ENCODE measurements at regions not wholly inside any gene's neighbourhood (a gene's known extent, or its start where the extent isn't known, plus 50 kb on each side); places are given as distances from the start of the nearest gene placed in this dataset.
"Not testable (repeated sequence)": the region's sequence is repeated elsewhere in the genome, so short reads cannot be mapped to it uniquely, and the experiment has no call there.

DNA sequence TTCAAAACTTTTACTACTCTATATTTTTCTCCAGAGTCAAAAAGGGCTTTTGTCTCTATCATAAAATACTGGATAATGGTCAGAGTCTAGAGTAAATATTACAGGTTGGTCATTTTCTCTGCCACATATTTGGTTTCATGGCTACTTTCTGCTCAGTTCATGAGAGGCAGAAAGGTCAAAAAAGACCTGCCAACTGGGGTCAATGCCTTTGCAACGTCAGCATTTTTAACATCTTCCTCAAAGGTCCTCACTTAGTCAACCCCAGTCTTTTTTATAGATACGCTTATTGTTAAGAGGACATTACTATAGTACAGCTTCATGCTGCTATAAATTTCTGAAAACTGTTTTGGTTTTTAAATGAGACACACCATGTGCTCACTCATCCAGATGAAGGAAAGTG is 312.1 kb upstream of the ARHGEF26 start:
- H3K27me3 ChIP-seq (ENCODE audit: insufficient read depth, low read length, poor library complexity) = no peaks in the 10 kb centered on the region
- H3K4me3 ChIP-seq (ENCODE audit: low read depth in 1 of 2, low read length in 2 of 2) = no peak overlapping the region
- H2AFZ ChIP-seq (ENCODE audit: low read depth, low read length) = no peak overlapping the region
- DNase-seq (no peak), ATAC-seq (ENCODE audit: insufficient read depth, low read depth) (no peak)
- no peak overlapping the region for H3K4me2 ChIP-seq (ENCODE audit: insufficient read depth, low read length)
- no peak for TF ChIP-seq EZH2 (IDR thresholded peaks at IDR 0.05; ENCODE audit: borderline replicate concordance, low read depth, low read length, severe bottlenecking)
- TF ChIP-seq, protein P1, sequence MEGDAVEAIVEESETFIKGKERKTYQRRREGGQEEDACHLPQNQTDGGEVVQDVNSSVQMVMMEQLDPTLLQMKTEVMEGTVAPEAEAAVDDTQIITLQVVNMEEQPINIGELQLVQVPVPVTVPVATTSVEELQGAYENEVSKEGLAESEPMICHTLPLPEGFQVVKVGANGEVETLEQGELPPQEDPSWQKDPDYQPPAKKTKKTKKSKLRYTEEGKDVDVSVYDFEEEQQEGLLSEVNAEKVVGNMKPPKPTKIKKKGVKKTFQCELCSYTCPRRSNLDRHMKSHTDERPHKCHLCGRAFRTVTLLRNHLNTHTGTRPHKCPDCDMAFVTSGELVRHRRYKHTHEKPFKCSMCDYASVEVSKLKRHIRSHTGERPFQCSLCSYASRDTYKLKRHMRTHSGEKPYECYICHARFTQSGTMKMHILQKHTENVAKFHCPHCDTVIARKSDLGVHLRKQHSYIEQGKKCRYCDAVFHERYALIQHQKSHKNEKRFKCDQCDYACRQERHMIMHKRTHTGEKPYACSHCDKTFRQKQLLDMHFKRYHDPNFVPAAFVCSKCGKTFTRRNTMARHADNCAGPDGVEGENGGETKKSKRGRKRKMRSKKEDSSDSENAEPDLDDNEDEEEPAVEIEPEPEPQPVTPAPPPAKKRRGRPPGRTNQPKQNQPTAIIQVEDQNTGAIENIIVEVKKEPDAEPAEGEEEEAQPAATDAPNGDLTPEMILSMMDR (IDR thresholded peaks at IDR 0.05; ENCODE audit: borderline replicate concordance, extremely low read depth, low read length, poor library complexity, severe bottlenecking) = no peak
- no peaks in the 10 kb centered on the region for H3K4me1 ChIP-seq (ENCODE audit: insufficient read depth, low read length)
- H4K20me1 ChIP-seq (ENCODE audit: insufficient read depth, low read length) = no peaks in the 10 kb centered on the region
- no peak overlapping the region for H3K27ac ChIP-seq (ENCODE audit: low read length)
- H3K9ac ChIP-seq (ENCODE audit: low read depth, low read length) = no peak overlapping the region
- no peaks in the 10 kb centered on the region for H3K9me3 ChIP-seq (ENCODE audit: insufficient read depth, low read length, severe bottlenecking)
- no peaks in the 10 kb centered on the region for H3K36me3 ChIP-seq (ENCODE audit: insufficient read depth, low read length)
- no peaks in the 10 kb centered on the region for H3K79me2 ChIP-seq (ENCODE audit: insufficient read depth, low read length)

DNA sequence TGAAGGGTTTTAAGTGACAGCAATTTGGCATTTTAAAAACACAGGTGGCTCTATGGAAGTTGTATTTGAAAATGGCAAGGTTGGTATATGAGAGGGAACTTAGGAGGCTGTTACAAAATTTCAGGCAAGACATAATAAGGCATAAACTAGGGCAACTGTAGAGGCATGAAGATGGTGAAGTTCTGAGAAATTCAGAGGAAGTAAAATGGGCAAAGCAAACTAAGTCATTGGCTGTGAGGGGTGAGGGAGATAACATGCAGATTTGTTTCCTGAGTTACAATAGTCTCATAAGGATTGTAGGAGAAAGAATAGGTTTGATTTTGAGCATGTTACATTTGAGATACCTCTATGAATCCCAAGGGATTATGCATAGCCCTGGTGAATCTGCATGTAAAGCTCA is 302.9 kb upstream of the ARHGEF26 start:
- no peak overlapping the region for H3K9ac ChIP-seq (ENCODE audit: low read depth, low read length)
- no peaks in the 10 kb centered on the region for H3K27me3 ChIP-seq (ENCODE audit: insufficient read depth, low read length, poor library complexity)
- TF ChIP-seq, protein P1 (IDR thresholded peaks at IDR 0.05; ENCODE audit: borderline replicate concordance, extremely low read depth, low read length, poor library complexity, severe bottlenecking) = no peak
- no peak for TF ChIP-seq EZH2 (IDR thresholded peaks at IDR 0.05; ENCODE audit: borderline replicate concordance, low read depth, low read length, severe bottlenecking)

DNA sequence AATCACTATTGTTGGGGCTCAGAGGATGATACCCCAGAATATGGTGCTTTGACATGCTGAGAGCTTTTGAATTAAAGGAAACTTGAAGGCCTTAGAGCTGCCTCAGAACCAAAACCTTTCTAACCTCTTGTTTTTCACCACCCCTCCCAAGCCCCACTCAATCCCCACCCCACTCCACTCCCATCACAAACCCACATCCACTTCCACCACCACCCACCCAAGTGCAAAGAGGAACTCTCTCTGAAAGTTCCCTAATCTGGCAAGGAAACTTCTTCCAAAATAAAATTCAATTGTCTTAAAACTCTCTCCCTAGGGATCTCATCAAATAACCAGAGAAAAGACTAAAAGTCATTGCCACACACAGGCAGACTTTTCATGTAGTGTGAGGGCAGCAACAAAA is 301.2 kb upstream of the ARHGEF26 start:
- no peak for TF ChIP-seq EZH2 (IDR thresholded peaks at IDR 0.05; ENCODE audit: borderline replicate concordance, low read depth, low read length, severe bottlenecking)
- TF ChIP-seq, protein P1 (IDR thresholded peaks at IDR 0.05; ENCODE audit: borderline replicate concordance, extremely low read depth, low read length, poor library complexity, severe bottlenecking) = no peak
- Histone ChIP-seq H3K4me1 (ENCODE audit: insufficient read depth, low read length) (no peaks in the 10 kb centered on the region), H3K4me2 (ENCODE audit: insufficient read depth, low read length) (no peak overlapping the region), H3K27ac (ENCODE audit: low read length) (no peak overlapping the region), H4K20me1 (ENCODE audit: insufficient read depth, low read length) (no peaks in the 10 kb centered on the region), H3K27me3 (ENCODE audit: insufficient read depth, low read length, poor library complexity) (no peaks in the 10 kb centered on the region), H3K36me3 (ENCODE audit: insufficient read depth, low read length) (no peaks in the 10 kb centered on the region), H3K9ac (ENCODE audit: low read depth, low read length) (no peak overlapping the region), H2AFZ (ENCODE audit: low read depth, low read length) (no peak overlapping the region), H3K4me3 (ENCODE audit: low read depth in 1 of 2, low read length in 2 of 2) (no peak overlapping the region), H3K9me3 (ENCODE audit: insufficient read depth, low read length, severe bottlenecking) (no peaks in the 10 kb centered on the region), H3K79me2 (ENCODE audit: insufficient read depth, low read length) (no peaks in the 10 kb centered on the region)
- ATAC-seq (ENCODE audit: insufficient read depth, low read depth) (no peak), DNase-seq (no peak)

More for the DNA sequence above, 302.9 kb upstream of the ARHGEF26 start:
- no peak; the same call in 2 of the 3 replicates for ATAC-seq (ENCODE audit: insufficient read depth, low read depth)
- H3K4me2 ChIP-seq (ENCODE audit: insufficient read depth, low read length) = no peak overlapping the region
- H3K4me3 ChIP-seq (ENCODE audit: low read depth in 1 of 2, low read length in 2 of 2) = no peak overlapping the region
- no peaks in the 10 kb centered on the region for H3K79me2 ChIP-seq (ENCODE audit: insufficient read depth, low read length)
- no peak overlapping the region for H2AFZ ChIP-seq (ENCODE audit: low read depth, low read length)
- DNase-seq = no peak
- H3K36me3 ChIP-seq (ENCODE audit: insufficient read depth, low read length) = no peaks in the 10 kb centered on the region
- H3K4me1 ChIP-seq (ENCODE audit: insufficient read depth, low read length) = no peaks in the 10 kb centered on the region
- no peaks in the 10 kb centered on the region for H3K9me3 ChIP-seq (ENCODE audit: insufficient read depth, low read length, severe bottlenecking)
- no peaks in the 10 kb centered on the region for H4K20me1 ChIP-seq (ENCODE audit: insufficient read depth, low read length)
- H3K27ac ChIP-seq (ENCODE audit: low read length) = no peak overlapping the region

DNA sequence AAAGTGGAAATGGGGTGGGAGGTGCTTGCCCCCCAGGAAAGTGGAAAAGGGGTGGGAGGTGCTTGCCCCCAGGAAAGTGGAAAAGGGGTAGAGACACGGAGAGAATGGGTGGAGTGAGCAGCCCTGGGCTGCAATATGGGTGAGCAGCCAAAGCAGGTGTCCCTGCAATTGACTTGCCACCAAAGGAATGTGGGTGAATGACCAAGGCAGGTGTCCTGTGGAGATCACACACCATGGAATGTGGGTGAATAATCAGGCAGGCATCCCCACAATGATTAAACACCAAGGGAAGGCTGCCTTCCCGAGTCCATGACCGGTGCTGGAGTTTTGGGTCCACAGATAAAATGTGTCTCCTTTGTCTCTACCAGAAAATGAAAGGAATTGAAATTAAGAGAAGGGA is 292.8 kb upstream of the ARHGEF26 start:
- H3K79me2 ChIP-seq (ENCODE audit: insufficient read depth, low read length); H3K4me2 ChIP-seq (ENCODE audit: insufficient read depth, low read length); ATAC-seq (ENCODE audit: insufficient read depth, low read depth): not testable (repeated sequence)

More for the DNA sequence above, 292.8 kb upstream of the ARHGEF26 start:
- H3K4me1 ChIP-seq (ENCODE audit: insufficient read depth, low read length); H3K9ac ChIP-seq (ENCODE audit: low read depth, low read length); H2AFZ ChIP-seq (ENCODE audit: low read depth, low read length); H3K4me3 ChIP-seq (ENCODE audit: low read depth in 1 of 2, low read length in 2 of 2); H3K36me3 ChIP-seq (ENCODE audit: insufficient read depth, low read length); H3K27me3 ChIP-seq (ENCODE audit: insufficient read depth, low read length, poor library complexity); DNase-seq; H3K9me3 ChIP-seq (ENCODE audit: insufficient read depth, low read length, severe bottlenecking); H3K27ac ChIP-seq (ENCODE audit: low read length); H4K20me1 ChIP-seq (ENCODE audit: insufficient read depth, low read length): not testable (repeated sequence)
